Adipocyte (in vitro differentiated cells): ENCODE measurements at regions not wholly inside any gene's neighbourhood (a gene's known extent, or its start where the extent isn't known, plus 50 kb on each side); places are given as distances from the start of the nearest gene placed in this dataset.
"Not testable (repeated sequence)": the region's sequence is repeated elsewhere in the genome, so short reads cannot be mapped to it uniquely, and the experiment has no call there.

Experiments used
- DNase-seq: peaks from one replicate; pipeline ENCODE4 v3.0.0-alpha.2; 2015; ENCODE audit warnings: low read depth
- H3K27me3 ChIP-seq: replicated peaks from 2 replicates; pipeline ENCODE4 v1.7.0; 2013; ENCODE audit warnings: mild to moderate bottlenecking, low read length, moderate library complexity; ENCODE audit not compliant: control insufficient read depth, insufficient read depth
- H3K36me3 ChIP-seq: 2 replicates; pipeline ENCODE4 v1.7.0; 2013; ENCODE audit warnings: low read length, mild to moderate bottlenecking, moderate library complexity; ENCODE audit not compliant: control insufficient read depth, insufficient read depth, severe bottlenecking
- H3K4me1 ChIP-seq: 2 replicates; pipeline ENCODE4 v1.7.0; 2013; ENCODE audit warnings: mild to moderate bottlenecking, low read length, moderate library complexity; ENCODE audit not compliant: control insufficient read depth, insufficient read depth
- H3K4me3 ChIP-seq: 2 replicates; pipeline ENCODE4 v1.7.0; 2013; ENCODE audit warnings: mild to moderate bottlenecking, low read length, moderate library complexity
- H3K9ac ChIP-seq: 2 replicates; pipeline ENCODE4 v1.7.0; 2013; ENCODE audit warnings: mild to moderate bottlenecking, low read length, moderate library complexity
- H3K9me3 ChIP-seq: 2 replicates; pipeline ENCODE4 v1.7.0; 2013; ENCODE audit warnings: mild to moderate bottlenecking, low read length, moderate library complexity; ENCODE audit not compliant: control insufficient read depth

DNA sequence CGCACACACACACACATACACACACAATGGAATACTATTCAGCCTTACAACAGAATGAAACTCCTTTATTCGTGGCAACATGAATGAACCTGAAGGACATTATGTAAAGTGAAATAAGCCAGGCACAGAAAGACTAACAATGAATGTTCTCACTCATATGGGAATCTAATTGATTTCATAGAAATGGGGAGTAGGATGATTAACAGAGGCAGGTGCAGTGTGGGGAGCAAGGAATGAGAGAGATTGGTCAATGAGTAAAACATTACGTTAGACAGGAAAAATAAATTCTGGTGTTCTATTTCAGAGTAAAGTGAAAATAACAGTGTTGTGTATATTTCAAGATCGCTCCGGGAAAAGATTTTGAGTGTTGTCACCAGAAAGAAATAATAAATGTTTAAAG lies 694.5 kb downstream of the NXPH1 start:
- no peaks in the 10 kb centered on the region for H3K4me1 ChIP-seq
- H3K4me3 ChIP-seq = no peak overlapping the region
- peaks cover 6% of the 10 kb centered on the region for H3K9me3 ChIP-seq
- H3K9ac ChIP-seq = no peak overlapping the region
- no peak for DNase-seq
- H3K36me3 ChIP-seq = no peaks in the 10 kb centered on the region
- no peaks in the 10 kb centered on the region for H3K27me3 ChIP-seq

DNA sequence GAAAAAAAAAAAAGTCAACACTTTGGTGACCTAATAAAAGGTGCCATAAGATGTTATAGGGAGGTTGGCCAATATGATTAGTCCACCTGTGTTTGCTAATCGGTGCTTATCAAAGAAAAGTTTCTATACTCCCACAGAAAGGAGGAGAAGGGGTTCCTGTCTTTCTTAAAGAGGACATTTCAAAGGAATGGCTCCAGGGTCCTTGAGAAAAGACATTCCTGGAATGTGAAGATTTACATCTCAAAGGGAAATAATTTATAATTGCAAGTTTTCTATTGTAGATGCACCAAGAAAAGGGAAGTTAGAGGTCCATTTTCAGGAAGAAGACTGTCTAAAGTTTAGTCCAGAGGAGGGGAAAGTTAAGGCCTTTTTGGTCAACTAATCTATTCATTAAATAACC lies 715.3 kb downstream of the NXPH1 start:
- Histone ChIP-seq H3K36me3 (no peaks in the 10 kb centered on the region), H3K4me1 (no peaks in the 10 kb centered on the region), H3K27me3 (no peaks in the 10 kb centered on the region), H3K9me3 (no peaks in the 10 kb centered on the region), H3K9ac (no peak overlapping the region), H3K4me3 (no peak overlapping the region)
- no peak for DNase-seq

DNA sequence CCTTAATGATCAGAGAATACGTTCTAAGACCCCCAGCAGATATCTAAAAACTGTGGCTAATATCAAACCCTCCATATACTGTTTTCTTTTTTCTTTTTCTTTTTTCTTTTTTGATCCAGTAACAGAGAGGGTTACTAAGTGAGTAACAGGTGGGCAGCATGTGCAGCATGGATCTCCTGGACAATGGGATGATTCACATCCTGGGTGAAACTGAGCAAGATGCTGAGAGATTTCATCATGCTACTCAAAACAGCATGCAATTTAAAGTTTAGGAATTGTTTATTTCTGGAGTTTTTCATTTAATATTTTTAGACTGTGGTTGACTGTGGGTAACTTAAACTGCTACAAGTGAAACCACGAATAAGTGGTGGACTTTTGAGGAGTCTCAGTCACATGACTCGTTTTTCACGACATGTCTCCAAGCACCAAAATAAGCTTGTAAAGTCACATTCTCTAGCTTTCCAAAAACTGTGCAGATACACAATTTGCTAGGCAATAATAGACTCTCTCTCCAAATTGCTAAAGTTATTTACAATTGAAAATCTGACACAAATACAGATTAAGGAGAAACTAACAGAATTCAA lies 716.2 kb downstream of the NXPH1 start:
- no peak for DNase-seq
- Histone ChIP-seq H3K4me1 (no peaks in the 10 kb centered on the region), H3K36me3 (no peaks in the 10 kb centered on the region), H3K9me3 (no peaks in the 10 kb centered on the region), H3K9ac (no peak overlapping the region), H3K27me3 (no peaks in the 10 kb centered on the region), H3K4me3 (no peak overlapping the region)

DNA sequence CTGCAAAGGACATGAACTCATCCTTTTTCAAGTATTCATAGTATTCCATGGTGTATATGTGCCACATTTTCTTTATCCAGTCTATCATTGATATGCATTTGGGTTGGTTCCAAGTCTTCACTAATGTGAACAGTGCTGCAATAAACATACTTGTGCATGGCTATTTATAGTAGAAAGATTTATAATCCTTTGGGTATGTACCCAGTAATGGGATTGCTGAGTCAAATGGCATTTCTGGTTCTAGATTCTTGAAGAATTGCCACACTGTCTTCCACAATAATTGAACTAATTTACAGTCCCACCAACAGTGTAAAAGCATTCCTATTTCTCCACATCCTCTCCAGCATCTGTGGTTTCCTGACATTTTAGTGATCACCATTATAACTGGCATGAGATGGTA lies 730.3 kb downstream of the NXPH1 start:
- not testable (repeated sequence) for H3K9ac ChIP-seq, H3K9me3 ChIP-seq, H3K27me3 ChIP-seq, DNase-seq, H3K4me3 ChIP-seq, H3K36me3 ChIP-seq, H3K4me1 ChIP-seq

DNA sequence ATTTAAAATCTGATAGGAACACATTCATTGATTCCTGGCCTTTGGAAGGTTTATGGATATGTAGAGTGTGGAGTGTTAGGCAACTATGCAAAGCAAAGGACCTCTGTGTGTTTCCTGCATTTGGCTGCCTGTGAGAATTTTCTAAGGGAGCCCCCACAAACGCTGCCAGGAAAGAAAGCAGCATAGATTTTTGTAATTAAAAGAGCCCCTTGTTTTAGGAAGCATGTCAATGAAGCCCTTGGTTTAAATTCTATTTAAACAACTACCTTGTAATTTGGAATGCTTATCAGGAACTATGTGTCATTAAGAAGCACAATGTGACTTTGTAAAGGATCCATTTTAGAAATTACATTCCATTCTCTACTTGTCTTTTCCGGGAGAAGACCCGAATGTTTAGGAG lies 742.5 kb downstream of the NXPH1 start:
- Histone ChIP-seq H3K4me3 (no peak overlapping the region), H3K9me3 (peaks cover 4% of the 10 kb centered on the region), H3K9ac (no peak overlapping the region), H3K27me3 (no peaks in the 10 kb centered on the region), H3K36me3 (no peaks in the 10 kb centered on the region), H3K4me1 (no peaks in the 10 kb centered on the region)
- DNase-seq = no peak

DNA sequence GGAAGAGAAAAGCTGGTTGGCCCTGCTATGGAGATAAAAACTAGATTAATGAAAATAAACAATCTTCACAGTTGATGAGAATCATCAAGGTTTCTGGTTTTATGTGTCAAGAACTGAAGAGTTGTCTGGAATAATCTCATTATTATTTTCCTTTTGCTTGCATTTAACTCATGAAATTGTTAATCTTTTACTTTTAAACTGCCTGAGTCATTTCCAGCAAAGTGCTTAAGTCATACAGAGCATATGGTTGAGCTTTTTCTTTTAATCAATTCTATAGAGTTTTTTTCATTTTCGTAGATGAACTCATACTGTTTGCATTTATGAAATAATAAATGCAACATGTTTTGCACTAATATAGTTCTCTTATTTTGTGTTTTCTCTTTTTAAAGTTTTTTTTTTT lies 747.9 kb downstream of the NXPH1 start:
- Histone ChIP-seq H3K36me3 (no peaks in the 10 kb centered on the region), H3K27me3 (no peaks in the 10 kb centered on the region), H3K4me1 (no peaks in the 10 kb centered on the region), H3K4me3 (no peak overlapping the region), H3K9me3 (no peaks in the 10 kb centered on the region), H3K9ac (no peak overlapping the region)
- no peak for DNase-seq

DNA sequence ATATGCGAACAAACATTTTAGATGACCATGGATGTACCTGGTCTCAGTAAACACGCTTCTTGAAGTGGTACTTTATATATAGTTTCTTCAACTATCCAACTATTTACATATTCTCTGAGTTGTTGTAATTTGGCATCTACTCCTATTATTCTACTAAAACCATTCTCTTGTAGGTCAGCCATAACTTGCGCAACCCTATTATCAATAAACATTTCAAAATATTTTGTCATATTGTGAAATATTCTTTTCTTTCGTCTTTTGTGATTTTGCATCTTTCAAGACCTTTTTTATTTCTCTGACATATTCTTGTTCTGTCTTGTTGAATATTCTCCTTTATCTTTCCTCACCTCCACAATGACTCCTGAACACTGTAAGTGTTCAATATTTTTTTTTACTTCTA lies 753.3 kb downstream of the NXPH1 start:
- Histone ChIP-seq H3K9ac (no peak overlapping the region), H3K9me3 (no peaks in the 10 kb centered on the region), H3K4me3 (no peak overlapping the region), H3K27me3 (no peaks in the 10 kb centered on the region), H3K36me3 (no peaks in the 10 kb centered on the region), H3K4me1 (no peaks in the 10 kb centered on the region)
- DNase-seq = no peak

DNA sequence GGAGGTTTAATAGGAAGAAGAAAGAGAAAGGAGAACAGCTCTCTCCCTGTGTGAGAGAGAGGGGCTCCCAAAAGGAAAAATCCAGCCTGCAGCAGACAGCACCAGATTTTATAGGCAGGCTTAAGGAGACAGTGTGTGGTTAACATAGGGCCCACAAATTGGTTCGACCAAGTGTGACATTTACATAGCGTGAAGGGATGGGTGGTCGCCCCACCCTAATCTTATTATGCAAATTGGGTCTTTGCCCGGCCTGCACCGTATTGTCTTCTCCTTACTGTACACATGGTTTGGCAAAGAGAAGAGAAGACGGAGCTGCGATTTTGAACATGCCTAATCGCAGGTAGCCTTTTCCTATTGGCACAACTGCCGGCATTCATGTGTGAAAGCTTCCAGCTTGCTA lies 756.3 kb downstream of the NXPH1 start:
- no peaks in the 10 kb centered on the region for H3K9me3 ChIP-seq
- H3K4me1 ChIP-seq = no peaks in the 10 kb centered on the region
- H3K27me3 ChIP-seq = no peaks in the 10 kb centered on the region
- H3K36me3 ChIP-seq = no peaks in the 10 kb centered on the region
- DNase-seq = no peak
- no peak overlapping the region for H3K4me3 ChIP-seq
- no peak overlapping the region for H3K9ac ChIP-seq

DNA sequence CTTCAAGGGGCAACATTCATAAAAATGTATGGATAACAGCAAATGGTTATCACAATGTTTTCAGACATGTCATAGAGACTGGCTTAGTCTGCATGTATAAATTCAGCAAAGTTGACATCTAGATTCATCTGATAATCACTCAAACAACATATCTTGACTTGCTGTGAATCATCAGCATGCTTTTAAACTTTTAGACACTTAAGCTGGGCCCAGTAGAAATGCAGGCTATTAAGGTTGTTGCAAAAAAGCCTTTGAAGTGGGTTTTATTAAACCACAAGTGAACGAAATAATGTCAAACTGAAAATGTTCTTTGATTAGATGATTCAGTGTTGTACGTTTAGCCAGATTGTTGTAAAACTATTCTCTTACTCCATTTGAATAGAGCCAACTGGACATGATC lies 759.6 kb downstream of the NXPH1 start:
- Histone ChIP-seq H3K27me3 (no peaks in the 10 kb centered on the region), H3K36me3 (no peaks in the 10 kb centered on the region), H3K4me1 (no peaks in the 10 kb centered on the region), H3K9me3 (no peaks in the 10 kb centered on the region), H3K4me3 (no peak overlapping the region), H3K9ac (no peak overlapping the region)
- no peak for DNase-seq

DNA sequence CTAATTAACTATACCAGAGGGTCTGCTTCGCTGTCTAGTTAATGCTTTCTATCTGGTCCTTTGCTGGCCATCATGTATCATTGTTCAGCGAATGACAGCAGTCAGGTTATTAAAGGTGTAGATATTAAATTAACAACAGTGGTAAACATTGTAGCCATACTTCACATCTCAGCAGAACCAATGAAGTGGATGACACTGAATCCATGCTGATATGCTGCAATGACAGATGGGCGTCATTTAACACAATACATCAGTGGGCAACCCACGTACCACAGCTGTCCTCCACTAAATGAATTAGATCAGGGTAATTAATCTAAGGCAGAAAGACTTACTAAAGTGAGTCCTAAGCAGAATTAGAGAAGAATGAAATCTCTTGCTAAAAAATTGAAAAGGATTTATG lies 767.2 kb downstream of the NXPH1 start:
- H3K9me3 ChIP-seq = no peaks in the 10 kb centered on the region
- H3K9ac ChIP-seq = no peak overlapping the region
- no peak for DNase-seq
- no peaks in the 10 kb centered on the region for H3K4me1 ChIP-seq
- H3K4me3 ChIP-seq = no peak overlapping the region
- H3K27me3 ChIP-seq = no peaks in the 10 kb centered on the region
- H3K36me3 ChIP-seq = no peaks in the 10 kb centered on the region

DNA sequence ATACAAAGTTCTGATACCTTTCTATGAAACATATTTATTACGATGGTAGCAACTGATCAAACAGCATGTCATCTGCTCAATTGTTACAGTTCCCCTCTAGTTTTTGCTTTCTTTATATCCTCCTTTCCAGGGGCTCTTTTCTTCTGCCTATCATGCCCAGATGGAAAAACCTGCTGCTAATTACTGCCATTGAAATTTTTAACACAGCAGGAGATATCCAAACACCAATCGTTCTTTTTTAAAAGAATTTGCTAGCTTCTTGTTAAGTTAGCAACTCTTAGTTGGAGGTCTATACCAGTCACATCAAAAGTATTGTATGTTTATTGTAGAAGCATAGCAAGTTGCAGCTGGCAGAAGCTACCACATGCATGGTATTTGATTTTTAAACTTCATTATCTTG lies 768.5 kb downstream of the NXPH1 start:
- H3K9ac ChIP-seq = no peak overlapping the region
- no peak for DNase-seq

DNA sequence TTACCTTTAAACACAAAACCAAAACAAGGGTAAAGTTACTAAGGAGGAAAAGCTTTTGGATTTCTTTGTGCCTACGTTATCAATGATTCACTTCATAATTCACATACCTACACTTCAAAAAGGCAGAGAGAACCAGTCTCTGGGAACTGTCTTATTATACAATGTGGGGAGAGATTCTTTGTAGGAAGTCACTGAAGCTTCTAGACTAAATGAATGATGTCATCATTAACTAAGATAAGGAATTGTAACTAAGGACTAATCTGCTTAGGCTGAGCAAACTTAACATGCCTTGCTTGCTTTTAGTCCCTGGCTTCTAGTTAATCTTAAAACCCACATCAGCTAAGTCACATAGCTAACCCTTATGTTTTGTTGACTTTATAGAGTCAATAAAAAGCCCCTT lies 771.2 kb downstream of the NXPH1 start:
- DNase-seq = no peak
- no peaks in the 10 kb centered on the region for H3K36me3 ChIP-seq
- no peak overlapping the region for H3K4me3 ChIP-seq

More for the DNA sequence above, 768.5 kb downstream of the NXPH1 start:
- H3K9me3 ChIP-seq = no peaks in the 10 kb centered on the region
- no peak overlapping the region for H3K4me3 ChIP-seq
- H3K4me1 ChIP-seq = no peaks in the 10 kb centered on the region
- no peaks in the 10 kb centered on the region for H3K27me3 ChIP-seq
- H3K36me3 ChIP-seq = no peaks in the 10 kb centered on the region

More for the DNA sequence above, 771.2 kb downstream of the NXPH1 start:
- H3K9ac ChIP-seq = no peak overlapping the region
- no peaks in the 10 kb centered on the region for H3K4me1 ChIP-seq
- H3K9me3 ChIP-seq = no peaks in the 10 kb centered on the region
- no peaks in the 10 kb centered on the region for H3K27me3 ChIP-seq
